Ectodermal cell (in vitro differentiated cells): ENCODE measurements at regions not wholly inside any gene's neighbourhood (a gene's known extent, or its start where the extent isn't known, plus 50 kb on each side); places are given as distances from the start of the nearest gene placed in this dataset.
A peak's percentile ranks its signal among the peaks of the same experiment; 100 is the strongest.

Experiments used
- H3K27ac ChIP-seq: 2 replicates; pipeline ENCODE4 v1.7.0; 2013; ENCODE audit warnings: mild to moderate bottlenecking, low read depth, low read length; ENCODE audit not compliant: insufficient read depth, poor library complexity, severe bottlenecking
- H3K27me3 ChIP-seq: 2 replicates; pipeline ENCODE4 v1.7.0; 2013; ENCODE audit warnings: mild to moderate bottlenecking, low read length; ENCODE audit not compliant: insufficient read depth, control insufficient read depth, poor library complexity, severe bottlenecking
- H3K36me3 ChIP-seq: one replicate; pipeline ENCODE4 v1.7.0; 2013; ENCODE audit warnings: low read length; ENCODE audit not compliant: control insufficient read depth, insufficient read depth
- H3K4me1 ChIP-seq: one replicate; pipeline ENCODE4 v1.7.0; 2013; ENCODE audit warnings: low read length; ENCODE audit not compliant: control insufficient read depth, insufficient read depth
- H3K4me3 ChIP-seq: 2 replicates; pipeline ENCODE4 v1.7.0; 2013; ENCODE audit warnings: low read depth, low read length, control low read depth; ENCODE audit not compliant: insufficient read depth
- H3K9me3 ChIP-seq: 2 replicates; pipeline ENCODE4 v1.7.0; 2013; ENCODE audit warnings: mild to moderate bottlenecking, low read length, moderate library complexity; ENCODE audit not compliant: control insufficient read depth
- WGBS, 2 experiments: methylation state at CpG; one replicate each; pipeline ENCODE4 v1.1.7; 2013; ENCODE audit warnings: missing lambda C conversion rate in 2 of 2; 5-methylcytosine and 5-hydroxymethylcytosine counted together

DNA sequence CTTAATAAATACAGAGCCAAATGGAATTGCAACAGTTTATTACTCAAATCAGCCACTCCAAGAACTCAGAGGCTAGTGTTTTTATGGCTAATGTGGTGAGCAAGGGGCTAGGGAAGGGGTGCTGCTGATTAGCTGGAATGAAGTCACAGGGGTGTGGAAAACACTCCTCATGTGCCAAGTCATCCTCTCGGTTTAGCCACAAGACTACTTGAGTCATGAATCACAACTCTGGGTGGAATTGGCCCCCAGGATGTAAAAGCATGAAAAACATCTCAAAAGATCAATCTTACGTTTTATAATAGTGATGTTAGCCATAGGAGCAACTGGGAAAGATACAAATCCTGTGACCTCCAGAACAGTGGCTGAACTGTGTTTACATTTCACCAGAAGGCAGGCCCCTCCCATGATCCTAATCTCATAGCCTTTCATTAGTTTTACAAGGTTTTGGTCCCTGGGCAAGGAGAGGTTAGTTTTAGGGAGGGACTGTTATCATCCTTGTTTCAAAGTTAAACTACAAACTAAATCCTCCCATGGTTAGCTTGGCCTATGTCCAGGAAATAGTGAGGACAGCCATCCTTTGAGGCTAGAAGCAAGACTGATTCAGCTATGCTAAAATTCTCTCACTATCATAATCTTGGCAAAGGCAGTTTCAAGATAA is 2020.1 kb upstream of the PCDH20 start:
- Histone ChIP-seq H3K4me3 (no peak overlapping the region), H3K36me3 (no peaks in the 10 kb centered on the region), H3K27me3 (no peaks in the 10 kb centered on the region), H3K9me3 (no peaks in the 10 kb centered on the region), H3K27ac (no peak overlapping the region), H3K4me1 (no peaks in the 10 kb centered on the region)
- WGBS, 2 experiments, result 90 to 96% methylated on average over 2 of the region's 2 CpGs

DNA sequence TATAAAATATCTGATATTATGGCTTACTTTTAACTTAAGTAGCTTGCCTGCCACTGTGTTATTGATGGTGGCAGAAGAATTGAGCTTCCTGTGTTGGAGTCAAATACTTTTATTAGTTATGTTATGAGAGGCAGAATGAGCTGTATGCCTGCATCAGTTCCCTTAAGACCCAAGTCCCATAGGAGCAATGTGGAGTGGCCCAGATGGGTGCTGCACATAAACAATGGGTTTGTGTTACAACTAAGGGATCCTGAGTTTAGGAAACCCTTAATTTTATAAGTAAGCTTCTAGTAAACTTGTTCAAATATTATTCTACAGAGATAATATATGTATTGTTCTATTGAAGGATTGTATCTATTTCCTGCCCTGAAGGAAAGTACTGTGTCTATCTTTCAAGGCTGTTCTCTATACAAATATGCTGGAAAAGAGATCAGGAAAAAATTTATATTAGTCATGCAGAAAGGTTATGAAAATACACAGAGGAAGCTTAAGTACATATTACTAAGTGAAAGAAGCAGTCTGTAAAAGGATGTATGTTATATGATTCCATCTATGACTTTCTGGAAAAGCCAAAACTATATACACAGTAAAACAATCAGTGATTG is 2018.0 kb upstream of the PCDH20 start:
- Histone ChIP-seq H3K9me3 (no peaks in the 10 kb centered on the region), H3K4me1 (no peaks in the 10 kb centered on the region), H3K4me3 (no peak overlapping the region), H3K27ac (no peak overlapping the region), H3K36me3 (no peaks in the 10 kb centered on the region), H3K27me3 (no peaks in the 10 kb centered on the region)

DNA sequence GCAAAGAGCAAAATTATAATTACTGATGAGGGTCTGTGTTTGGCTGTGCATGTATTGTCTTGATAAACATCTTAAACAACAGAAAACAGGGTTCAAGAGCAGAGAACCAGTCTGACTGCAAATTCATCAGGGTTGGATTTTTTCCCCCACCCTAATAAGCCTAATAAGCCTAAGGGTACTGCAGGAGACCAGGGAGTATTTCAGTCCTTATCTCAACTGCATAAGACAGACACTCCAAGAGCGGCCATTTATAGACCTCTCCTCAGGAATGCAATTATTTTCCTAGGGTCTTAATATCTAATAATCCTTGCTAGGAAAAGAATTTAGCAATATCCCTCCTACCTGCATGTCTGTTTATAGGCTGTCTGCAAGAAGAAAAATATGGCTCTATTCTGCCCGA is 2011.5 kb upstream of the PCDH20 start:
- no peaks in the 10 kb centered on the region for H3K36me3 ChIP-seq
- H3K27me3 ChIP-seq, result no peaks in the 10 kb centered on the region
- no peak overlapping the region for H3K27ac ChIP-seq
- no peak overlapping the region for H3K4me3 ChIP-seq
- 90 to 100% methylated on average over 1 to 2 of the region's 2 CpGs for WGBS, 2 experiments
- H3K9me3 ChIP-seq, result no peaks in the 10 kb centered on the region
- no peaks in the 10 kb centered on the region for H3K4me1 ChIP-seq

DNA sequence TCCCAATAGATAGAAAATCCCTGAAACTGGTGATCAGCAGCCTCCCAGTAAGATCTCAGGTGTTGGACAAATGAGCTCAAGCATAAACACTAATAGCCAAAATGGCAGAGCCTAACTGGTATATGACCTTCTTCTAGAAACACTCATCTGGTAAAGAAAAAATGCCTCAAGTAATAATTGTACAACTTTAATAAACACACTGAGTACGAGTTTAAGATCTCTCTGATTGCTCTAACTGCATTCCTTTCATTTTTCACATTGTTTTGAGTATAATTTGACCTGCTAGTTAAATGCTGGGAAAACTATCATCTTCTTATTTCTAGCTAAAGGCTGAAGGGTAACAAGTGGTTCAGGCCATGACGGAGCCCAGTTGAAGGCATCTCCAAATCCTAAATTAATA is 2009.5 kb upstream of the PCDH20 start:
- Histone ChIP-seq H3K4me3 (no peak overlapping the region), H3K9me3 (no peaks in the 10 kb centered on the region), H3K4me1 (no peaks in the 10 kb centered on the region), H3K27me3 (no peaks in the 10 kb centered on the region), H3K27ac (no peak overlapping the region), H3K36me3 (no peaks in the 10 kb centered on the region)
- WGBS, 2 experiments, result 91 to 92% methylated on average over 2 of the region's 2 CpGs

DNA sequence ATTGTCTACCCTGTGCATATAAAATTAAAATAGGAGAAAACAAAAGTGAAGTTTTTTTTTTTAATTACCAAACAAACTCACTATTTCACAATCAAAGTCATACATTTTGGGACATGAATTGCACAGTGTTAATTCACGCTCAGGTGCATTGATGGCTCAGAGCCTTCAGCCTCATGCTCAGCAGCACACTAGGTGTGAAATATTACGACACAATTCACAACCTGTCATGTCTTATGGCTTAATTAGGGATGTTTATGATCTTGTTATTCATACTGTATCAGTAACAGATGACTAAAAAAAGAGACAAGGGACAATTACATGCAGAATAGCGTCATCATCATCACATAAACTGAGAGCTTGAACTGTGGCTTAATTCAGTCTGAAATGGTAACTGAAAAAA is 2005.5 kb upstream of the PCDH20 start:
- no peak overlapping the region for H3K4me3 ChIP-seq
- H3K27ac ChIP-seq, result no peak overlapping the region
- 94 to 100% methylated on average over 1 to 3 of the region's 3 CpGs for WGBS, 2 experiments
- H3K36me3 ChIP-seq, result no peaks in the 10 kb centered on the region
- H3K4me1 ChIP-seq, result no peaks in the 10 kb centered on the region
- no peaks in the 10 kb centered on the region for H3K9me3 ChIP-seq
- H3K27me3 ChIP-seq, result no peaks in the 10 kb centered on the region

DNA sequence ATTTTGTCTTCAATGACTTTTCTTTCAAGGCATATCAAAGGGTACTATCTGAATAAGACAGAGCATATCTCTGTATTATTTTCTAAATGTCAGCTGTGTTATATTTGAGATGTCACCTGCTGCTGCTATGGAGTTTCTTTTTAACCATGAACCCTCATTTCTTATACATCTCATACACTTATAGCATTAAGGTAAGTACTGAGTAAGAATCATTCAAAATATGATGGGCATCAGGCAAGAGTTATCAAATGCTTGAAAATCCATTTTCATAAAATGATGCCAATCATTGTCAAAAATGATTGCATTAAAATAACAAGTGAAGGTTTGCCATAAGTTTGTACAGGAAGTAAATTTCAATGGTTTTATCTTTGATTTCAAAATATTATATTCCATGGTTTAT is 2005.0 kb upstream of the PCDH20 start:
- Histone ChIP-seq H3K4me1 (no peaks in the 10 kb centered on the region), H3K4me3 (no peak overlapping the region), H3K27me3 (no peaks in the 10 kb centered on the region), H3K9me3 (no peaks in the 10 kb centered on the region), H3K36me3 (no peaks in the 10 kb centered on the region), H3K27ac (no peak overlapping the region)

DNA sequence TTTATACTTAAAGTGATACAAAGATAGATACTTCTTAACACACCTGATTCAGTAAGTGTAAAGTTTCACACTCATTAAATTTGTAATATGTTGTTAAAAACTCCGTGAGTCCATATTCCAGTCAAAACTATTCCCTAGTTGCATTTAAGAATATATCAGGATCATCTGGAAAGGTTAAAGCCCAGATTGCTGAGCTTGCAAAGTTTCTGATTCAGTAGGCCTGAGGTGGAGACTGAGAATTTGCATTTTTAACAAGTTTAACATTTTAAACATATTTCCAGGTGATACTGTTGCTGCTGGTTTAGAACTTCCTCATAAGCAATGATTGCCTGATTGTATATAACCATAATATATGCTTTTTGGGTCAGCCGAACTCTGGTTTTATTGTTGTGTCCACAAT is 1998.6 kb upstream of the PCDH20 start:
- Histone ChIP-seq H3K4me1 (no peaks in the 10 kb centered on the region), H3K9me3 (no peaks in the 10 kb centered on the region), H3K27me3 (no peaks in the 10 kb centered on the region), H3K36me3 (no peaks in the 10 kb centered on the region), H3K4me3 (no peak overlapping the region), H3K27ac (no peak overlapping the region)
- 84 to 100% methylated on average over 1 to 2 of the region's 2 CpGs for WGBS, 2 experiments

DNA sequence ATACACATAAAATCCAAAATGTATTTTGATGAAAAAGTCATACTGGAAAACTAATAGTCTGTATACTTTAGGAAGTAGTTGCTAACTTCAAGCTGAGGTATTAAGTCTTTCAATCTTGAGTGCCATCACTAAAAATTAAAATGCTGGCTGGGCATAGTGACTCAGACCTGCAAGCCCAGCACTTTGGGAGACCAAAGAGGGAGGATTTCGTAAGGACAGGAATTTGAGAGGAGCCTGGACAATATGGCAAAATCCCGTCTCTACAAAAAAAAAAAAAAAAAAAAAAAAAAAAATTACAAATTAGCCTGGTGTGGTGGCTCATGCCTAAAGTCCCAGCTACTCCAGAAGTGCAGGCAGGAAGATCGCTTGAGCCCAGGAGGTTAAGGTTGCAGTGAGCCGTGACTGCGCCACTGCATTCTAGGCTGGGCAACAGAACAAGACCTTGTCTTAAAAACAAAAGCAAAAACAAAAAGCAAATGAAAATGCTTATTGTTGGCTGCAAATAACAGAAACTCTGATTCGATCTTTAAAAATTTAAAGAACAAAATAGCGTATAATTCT is 1994.2 kb upstream of the PCDH20 start:
- Histone ChIP-seq H3K4me3 (no peak overlapping the region), H3K36me3 (no peaks in the 10 kb centered on the region), H3K4me1 (no peaks in the 10 kb centered on the region), H3K27me3 (no peaks in the 10 kb centered on the region), H3K9me3 (no peaks in the 10 kb centered on the region), H3K27ac (no peak overlapping the region)
- 79 to 82% methylated on average over 4 to 5 of the region's 7 CpGs for WGBS, 2 experiments

DNA sequence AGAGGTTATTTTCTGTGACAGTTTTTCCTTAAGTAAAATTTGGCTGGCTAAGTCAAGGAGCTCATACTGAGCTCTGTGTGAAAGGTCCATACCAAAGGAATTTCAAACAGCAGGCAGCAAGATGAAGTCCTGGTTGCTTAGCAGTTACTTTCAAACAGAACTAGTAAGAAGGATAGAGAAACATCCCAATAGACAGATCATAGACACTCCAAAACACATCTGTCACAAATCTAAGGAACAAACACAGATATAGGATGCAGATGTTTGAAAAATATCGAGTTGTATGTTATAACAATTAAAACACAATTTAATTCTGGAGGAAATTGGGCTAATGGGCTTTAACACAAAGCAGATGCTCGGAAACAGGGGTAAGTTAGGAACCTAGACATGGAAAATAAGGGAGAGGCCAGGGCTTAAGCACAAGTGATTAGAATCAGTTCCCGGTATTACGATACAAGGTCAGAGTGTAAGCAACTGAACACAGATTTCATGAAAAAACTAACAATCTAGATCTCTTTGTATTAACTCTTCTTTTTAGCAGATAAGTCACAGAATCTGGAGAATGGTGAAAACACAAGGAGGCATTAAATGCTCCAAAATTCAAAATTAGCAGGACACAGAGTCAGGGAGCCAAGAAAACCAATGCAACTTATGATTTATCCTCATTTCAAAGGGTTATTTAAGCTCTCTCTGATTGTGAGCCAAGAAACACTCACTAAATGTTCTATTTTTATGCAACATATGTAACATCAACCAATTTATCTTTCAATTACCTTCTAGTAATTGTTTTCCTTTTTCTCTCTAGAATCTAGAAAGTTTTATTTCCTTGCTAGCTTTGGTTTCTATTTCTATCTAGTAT is 1992.9 kb upstream of the PCDH20 start:
- Histone ChIP-seq H3K4me3 (no peak overlapping the region), H3K4me1 (no peaks in the 10 kb centered on the region), H3K27ac (peak overlapping the region; percentile 78), H3K36me3 (no peaks in the 10 kb centered on the region), H3K27me3 (no peaks in the 10 kb centered on the region), H3K9me3 (no peaks in the 10 kb centered on the region)
- WGBS, 2 experiments, result 53 to 55% methylated on average over 3 of the region's 4 CpGs

DNA sequence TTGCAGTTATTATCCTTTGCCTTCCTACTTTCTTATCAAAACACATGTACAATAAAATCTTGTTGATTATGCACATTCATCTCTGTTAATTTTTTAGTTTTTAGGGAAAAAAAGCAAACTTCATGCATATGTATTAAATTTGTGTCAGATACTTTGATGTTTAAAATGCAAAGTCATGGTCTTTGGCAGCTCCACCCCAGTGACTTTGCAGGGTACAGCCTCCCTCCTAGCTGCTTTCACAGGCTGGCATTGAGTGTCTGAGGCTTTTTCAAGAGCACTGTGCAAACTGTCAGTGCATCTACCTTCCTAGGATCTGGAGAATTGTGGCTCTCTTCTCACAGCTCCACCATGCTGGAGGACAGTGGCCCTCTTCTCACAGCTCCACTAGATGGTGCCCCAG is 1988.1 kb upstream of the PCDH20 start:
- H3K4me1 ChIP-seq, result no peaks in the 10 kb centered on the region
- H3K36me3 ChIP-seq, result no peaks in the 10 kb centered on the region
- H3K9me3 ChIP-seq, result no peaks in the 10 kb centered on the region
- H3K4me3 ChIP-seq, result no peak overlapping the region
- H3K27me3 ChIP-seq, result no peaks in the 10 kb centered on the region
- H3K27ac ChIP-seq, result no peak overlapping the region
